Stomach (tissue), 4 donors: ENCODE measurements at regions not wholly inside any gene's neighbourhood (a gene's known extent, or its start where the extent isn't known, plus 50 kb on each side); places are given as distances from the start of the nearest gene placed in this dataset.

Experiments
- POLR2A ChIP-seq, 4 donors: fragments of 450-650 bp; IDR thresholded peaks; one replicate each; pipeline ENCODE4 v1.6.1; 2016; ENCODE audit warnings: antibody characterized with exemption in 4 of 4, control low read depth in 2 of 4, mild to moderate bottlenecking in 1 of 4, moderate library complexity in 1 of 4
- POLR2AphosphoS5 ChIP-seq, 3 donors: sonication (generic); formaldehyde crosslinking; IDR thresholded peaks; one replicate each; pipeline ENCODE4 v1.6.1; 2016; ENCODE audit warnings: antibody characterized with exemption in 3 of 3
- TF ChIP-seq, protein P1 (sequence below), 7 experiments: fragments of 450-650 bp in 4 of 7; fragments of 200-600 bp in 3 of 7; sonication (generic) in 3 of 7; IDR thresholded peaks; one replicate each; pipeline ENCODE4 v1.5.1; 2016 to 2019; ENCODE audit warnings: antibody characterized with exemption in 7 of 7, control low read depth in 2 of 7, mild to moderate bottlenecking in 1 of 7

DNA sequence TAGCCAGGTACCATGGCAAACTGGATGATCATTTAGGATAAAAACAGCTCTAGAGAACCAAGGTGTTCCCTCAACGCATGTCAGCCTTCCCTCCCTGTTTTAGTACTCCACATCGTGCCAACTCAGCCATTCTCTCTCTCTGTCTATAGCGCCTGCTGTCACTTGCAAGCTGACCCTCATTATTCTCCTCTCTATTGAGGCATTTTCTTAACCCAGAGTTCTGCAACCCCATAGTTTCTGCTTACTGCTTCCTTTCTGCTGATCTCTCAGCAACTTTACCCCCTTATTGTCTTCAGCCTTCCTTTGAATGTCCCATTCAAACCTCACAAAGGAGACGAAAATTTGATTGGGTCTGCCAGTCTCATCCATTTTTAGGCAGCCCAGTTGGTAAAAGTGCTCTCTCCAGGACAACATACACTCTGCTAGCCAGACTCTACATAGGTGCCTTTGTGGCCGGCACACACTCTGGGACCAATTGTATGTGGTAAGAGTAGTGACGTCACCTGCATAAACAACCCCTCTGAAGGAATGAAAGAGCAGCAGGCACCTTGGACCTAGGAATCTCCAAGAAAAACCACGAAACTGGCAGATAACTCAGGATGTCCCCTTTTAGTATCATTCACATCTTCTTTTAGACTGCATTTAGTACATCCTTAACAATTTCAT lies 367.2 kb upstream of the KCNH7 start:
- TF ChIP-seq, protein P1, sequence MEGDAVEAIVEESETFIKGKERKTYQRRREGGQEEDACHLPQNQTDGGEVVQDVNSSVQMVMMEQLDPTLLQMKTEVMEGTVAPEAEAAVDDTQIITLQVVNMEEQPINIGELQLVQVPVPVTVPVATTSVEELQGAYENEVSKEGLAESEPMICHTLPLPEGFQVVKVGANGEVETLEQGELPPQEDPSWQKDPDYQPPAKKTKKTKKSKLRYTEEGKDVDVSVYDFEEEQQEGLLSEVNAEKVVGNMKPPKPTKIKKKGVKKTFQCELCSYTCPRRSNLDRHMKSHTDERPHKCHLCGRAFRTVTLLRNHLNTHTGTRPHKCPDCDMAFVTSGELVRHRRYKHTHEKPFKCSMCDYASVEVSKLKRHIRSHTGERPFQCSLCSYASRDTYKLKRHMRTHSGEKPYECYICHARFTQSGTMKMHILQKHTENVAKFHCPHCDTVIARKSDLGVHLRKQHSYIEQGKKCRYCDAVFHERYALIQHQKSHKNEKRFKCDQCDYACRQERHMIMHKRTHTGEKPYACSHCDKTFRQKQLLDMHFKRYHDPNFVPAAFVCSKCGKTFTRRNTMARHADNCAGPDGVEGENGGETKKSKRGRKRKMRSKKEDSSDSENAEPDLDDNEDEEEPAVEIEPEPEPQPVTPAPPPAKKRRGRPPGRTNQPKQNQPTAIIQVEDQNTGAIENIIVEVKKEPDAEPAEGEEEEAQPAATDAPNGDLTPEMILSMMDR (IDR thresholded peaks at IDR 0.05), result no peak
- TF ChIP-seq POLR2A (IDR thresholded peaks at IDR 0.05), result no peak
- TF ChIP-seq POLR2AphosphoS5 (IDR thresholded peaks at IDR 0.05), result no peak
